ENCODE measurements at regions not wholly inside any gene's neighbourhood (a gene's known extent, or its start where the extent isn't known, plus 50 kb on each side); places are given as distances from the start of the nearest gene placed in this dataset.
A peak's percentile ranks its signal among the peaks of the same experiment; 100 is the strongest.

DNA sequence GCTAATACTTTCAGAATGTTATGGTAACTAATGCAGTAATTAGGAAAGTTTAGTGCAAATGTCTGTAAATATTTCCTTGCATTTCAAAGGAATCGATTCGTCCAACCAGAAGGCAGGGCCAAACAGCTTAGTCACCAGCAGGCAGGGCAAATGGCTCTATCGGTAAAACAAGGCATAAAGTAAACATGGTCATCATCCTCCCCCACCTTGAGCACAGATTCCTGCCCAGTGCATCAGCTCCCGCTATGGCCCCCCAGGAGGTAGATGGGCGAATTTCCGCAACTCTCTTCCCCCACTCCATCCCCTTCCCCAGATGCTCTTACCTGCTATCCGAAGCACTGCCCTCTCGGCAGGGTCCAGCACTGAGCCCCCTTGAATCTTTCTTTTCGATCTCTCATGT lies 103.8 kb upstream of the BEND6 start:
- no peaks in the 10 kb centered on the region for H3K9me3 ChIP-seq (ENCODE audit: control insufficient read depth in 4 of 4, low read length in 3 of 4)
- no peaks in the 10 kb centered on the region for H3K36me3 ChIP-seq (ENCODE audit: control insufficient read depth in 4 of 4, insufficient read depth in 3 of 4, low read depth in 1 of 4, low read length in 3 of 4)
- H3K27ac ChIP-seq (ENCODE audit: low read depth in 1 of 2, low read length in 2 of 2) = no peak overlapping the region
- TF ChIP-seq, protein P1, sequence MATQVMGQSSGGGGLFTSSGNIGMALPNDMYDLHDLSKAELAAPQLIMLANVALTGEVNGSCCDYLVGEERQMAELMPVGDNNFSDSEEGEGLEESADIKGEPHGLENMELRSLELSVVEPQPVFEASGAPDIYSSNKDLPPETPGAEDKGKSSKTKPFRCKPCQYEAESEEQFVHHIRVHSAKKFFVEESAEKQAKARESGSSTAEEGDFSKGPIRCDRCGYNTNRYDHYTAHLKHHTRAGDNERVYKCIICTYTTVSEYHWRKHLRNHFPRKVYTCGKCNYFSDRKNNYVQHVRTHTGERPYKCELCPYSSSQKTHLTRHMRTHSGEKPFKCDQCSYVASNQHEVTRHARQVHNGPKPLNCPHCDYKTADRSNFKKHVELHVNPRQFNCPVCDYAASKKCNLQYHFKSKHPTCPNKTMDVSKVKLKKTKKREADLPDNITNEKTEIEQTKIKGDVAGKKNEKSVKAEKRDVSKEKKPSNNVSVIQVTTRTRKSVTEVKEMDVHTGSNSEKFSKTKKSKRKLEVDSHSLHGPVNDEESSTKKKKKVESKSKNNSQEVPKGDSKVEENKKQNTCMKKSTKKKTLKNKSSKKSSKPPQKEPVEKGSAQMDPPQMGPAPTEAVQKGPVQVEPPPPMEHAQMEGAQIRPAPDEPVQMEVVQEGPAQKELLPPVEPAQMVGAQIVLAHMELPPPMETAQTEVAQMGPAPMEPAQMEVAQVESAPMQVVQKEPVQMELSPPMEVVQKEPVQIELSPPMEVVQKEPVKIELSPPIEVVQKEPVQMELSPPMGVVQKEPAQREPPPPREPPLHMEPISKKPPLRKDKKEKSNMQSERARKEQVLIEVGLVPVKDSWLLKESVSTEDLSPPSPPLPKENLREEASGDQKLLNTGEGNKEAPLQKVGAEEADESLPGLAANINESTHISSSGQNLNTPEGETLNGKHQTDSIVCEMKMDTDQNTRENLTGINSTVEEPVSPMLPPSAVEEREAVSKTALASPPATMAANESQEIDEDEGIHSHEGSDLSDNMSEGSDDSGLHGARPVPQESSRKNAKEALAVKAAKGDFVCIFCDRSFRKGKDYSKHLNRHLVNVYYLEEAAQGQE (IDR thresholded peaks at IDR 0.05) = no peak
- TF ChIP-seq GABPA (IDR thresholded peaks at IDR 0.05 in 1 of 2, conservative IDR thresholded peaks at IDR 0.05 in 1 of 2) (no peak), RXRA (IDR thresholded peaks at IDR 0.05) (no peak), SP1 (IDR thresholded peaks at IDR 0.05) (no peak), FOXA2 (IDR thresholded peaks at IDR 0.05) (no peak), YY1 (IDR thresholded peaks at IDR 0.05) (no peak), RAD21 (IDR thresholded peaks at IDR 0.05) (no peak), NR2F2 (IDR thresholded peaks at IDR 0.05) (no peak)
- TF ChIP-seq, protein P2, sequence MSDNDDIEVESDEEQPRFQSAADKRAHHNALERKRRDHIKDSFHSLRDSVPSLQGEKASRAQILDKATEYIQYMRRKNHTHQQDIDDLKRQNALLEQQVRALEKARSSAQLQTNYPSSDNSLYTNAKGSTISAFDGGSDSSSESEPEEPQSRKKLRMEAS (IDR thresholded peaks at IDR 0.05) = no peak
- TF ChIP-seq, protein P3, sequence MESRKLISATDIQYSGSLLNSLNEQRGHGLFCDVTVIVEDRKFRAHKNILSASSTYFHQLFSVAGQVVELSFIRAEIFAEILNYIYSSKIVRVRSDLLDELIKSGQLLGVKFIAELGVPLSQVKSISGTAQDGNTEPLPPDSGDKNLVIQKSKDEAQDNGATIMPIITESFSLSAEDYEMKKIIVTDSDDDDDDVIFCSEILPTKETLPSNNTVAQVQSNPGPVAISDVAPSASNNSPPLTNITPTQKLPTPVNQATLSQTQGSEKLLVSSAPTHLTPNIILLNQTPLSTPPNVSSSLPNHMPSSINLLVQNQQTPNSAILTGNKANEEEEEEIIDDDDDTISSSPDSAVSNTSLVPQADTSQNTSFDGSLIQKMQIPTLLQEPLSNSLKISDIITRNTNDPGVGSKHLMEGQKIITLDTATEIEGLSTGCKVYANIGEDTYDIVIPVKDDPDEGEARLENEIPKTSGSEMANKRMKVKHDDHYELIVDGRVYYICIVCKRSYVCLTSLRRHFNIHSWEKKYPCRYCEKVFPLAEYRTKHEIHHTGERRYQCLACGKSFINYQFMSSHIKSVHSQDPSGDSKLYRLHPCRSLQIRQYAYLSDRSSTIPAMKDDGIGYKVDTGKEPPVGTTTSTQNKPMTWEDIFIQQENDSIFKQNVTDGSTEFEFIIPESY (IDR thresholded peaks at IDR 0.05) = no peak
- TF ChIP-seq, protein P4, sequence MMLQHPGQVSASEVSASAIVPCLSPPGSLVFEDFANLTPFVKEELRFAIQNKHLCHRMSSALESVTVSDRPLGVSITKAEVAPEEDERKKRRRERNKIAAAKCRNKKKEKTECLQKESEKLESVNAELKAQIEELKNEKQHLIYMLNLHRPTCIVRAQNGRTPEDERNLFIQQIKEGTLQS (IDR thresholded peaks at IDR 0.05) = no peak
- DNase-seq (ENCODE audit: low spot score) = no peak
- peaks cover 0 to 11% (median 5%) of the 10 kb centered on the region in 4 donors for H3K4me1 ChIP-seq (ENCODE audit: control insufficient read depth in 4 of 4, insufficient read depth in 4 of 4, low read length in 3 of 4)
- 15% methylated on average over 9 of the region's 9 CpGs for WGBS
- no peak overlapping the region for H3K9ac ChIP-seq (ENCODE audit: low read depth in 1 of 2, low read length in 2 of 2)
- H3K27me3 ChIP-seq (ENCODE audit: control insufficient read depth in 4 of 4, insufficient read depth in 4 of 4, low read length in 3 of 4) = peaks cover 0 to 2% (median 0%) of the 10 kb centered on the region in 4 donors
- H3K4me3 ChIP-seq (ENCODE audit: low read depth in 1 of 3, low read length in 3 of 3) = peak overlapping the region in 1 of 3 donors; percentile 14

DNA sequence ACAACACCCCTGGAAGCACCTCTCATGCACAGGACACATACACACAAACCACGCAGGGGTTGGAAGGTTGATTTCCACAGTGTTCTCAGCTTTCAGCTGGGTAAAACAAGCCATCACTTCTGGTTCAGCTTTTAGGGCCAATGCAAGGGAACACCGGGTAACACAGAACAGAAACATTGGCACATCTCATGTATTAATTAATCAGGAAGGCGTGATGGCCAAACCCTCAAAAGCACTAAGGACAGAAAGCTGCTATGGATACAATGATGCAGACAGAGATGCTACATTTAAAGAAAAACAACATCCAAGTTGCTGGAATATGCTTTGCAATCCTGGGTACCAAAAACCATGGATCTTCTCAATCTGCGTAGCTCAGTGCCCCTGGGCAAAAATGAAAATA lies 104.3 kb upstream of the BEND6 start:
- H3K27ac ChIP-seq (ENCODE audit: low read depth in 1 of 2, low read length in 2 of 2) = no peak overlapping the region
- peaks cover 0 to 2% (median 0%) of the 10 kb centered on the region in 4 donors for H3K27me3 ChIP-seq (ENCODE audit: control insufficient read depth in 4 of 4, insufficient read depth in 4 of 4, low read length in 3 of 4)
- no peak for TF ChIP-seq RAD21 (IDR thresholded peaks at IDR 0.05)
- no peak for TF ChIP-seq NR2F2 (IDR thresholded peaks at IDR 0.05)
- no peak for TF ChIP-seq FOXA2 (IDR thresholded peaks at IDR 0.05)
- no peak for TF ChIP-seq RXRA (IDR thresholded peaks at IDR 0.05)
- no peak for TF ChIP-seq HNF4G (IDR thresholded peaks at IDR 0.05)
- no peak for DNase-seq (ENCODE audit: low spot score)
- no peaks in the 10 kb centered on the region for H3K9me3 ChIP-seq (ENCODE audit: control insufficient read depth in 4 of 4, low read length in 3 of 4)
- WGBS = 73% methylated on average over 4 of the region's 4 CpGs
- no peak overlapping the region for H3K4me3 ChIP-seq (ENCODE audit: low read depth in 1 of 3, low read length in 3 of 3)
- no peak overlapping the region for H3K9ac ChIP-seq (ENCODE audit: low read depth in 1 of 2, low read length in 2 of 2)
- no peaks in the 10 kb centered on the region for H3K36me3 ChIP-seq (ENCODE audit: control insufficient read depth in 4 of 4, insufficient read depth in 3 of 4, low read depth in 1 of 4, low read length in 3 of 4)
- peaks cover 0 to 11% (median 5%) of the 10 kb centered on the region in 4 donors for H3K4me1 ChIP-seq (ENCODE audit: control insufficient read depth in 4 of 4, insufficient read depth in 4 of 4, low read length in 3 of 4)

DNA sequence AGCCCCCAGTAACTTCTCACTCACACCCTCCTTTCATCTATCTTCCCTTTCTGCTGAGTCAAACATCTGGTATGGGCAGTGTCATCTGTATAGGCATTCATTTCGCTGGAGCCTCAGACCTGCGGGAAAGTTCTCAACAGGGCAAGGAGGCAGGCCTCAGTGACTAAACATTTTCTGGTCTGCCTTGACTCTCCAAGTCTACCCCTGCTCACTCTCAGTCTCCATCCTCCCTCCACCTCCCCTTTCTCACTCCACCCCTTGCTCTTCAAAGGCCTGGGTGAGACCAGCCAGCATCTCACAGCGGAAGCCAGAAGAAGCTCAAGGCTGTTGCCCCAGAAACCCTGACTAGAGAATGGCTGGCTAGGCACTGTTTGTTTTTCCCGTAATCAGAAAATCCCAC lies 105.0 kb upstream of the BEND6 start:
- Histone ChIP-seq H3K36me3 (ENCODE audit: control insufficient read depth in 4 of 4, insufficient read depth in 3 of 4, low read depth in 1 of 4, low read length in 3 of 4) (no peaks in the 10 kb centered on the region), H3K27me3 (ENCODE audit: control insufficient read depth in 4 of 4, insufficient read depth in 4 of 4, low read length in 3 of 4) (peaks cover 0 to 2% (median 0%) of the 10 kb centered on the region in 4 donors), H3K27ac (ENCODE audit: low read depth in 1 of 2, low read length in 2 of 2) (no peak overlapping the region), H3K4me3 (ENCODE audit: low read depth in 1 of 3, low read length in 3 of 3) (no peak overlapping the region), H3K4me1 (ENCODE audit: control insufficient read depth in 4 of 4, insufficient read depth in 4 of 4, low read length in 3 of 4) (peaks cover 0 to 11% (median 5%) of the 10 kb centered on the region in 4 donors), H3K9me3 (ENCODE audit: control insufficient read depth in 4 of 4, low read length in 3 of 4) (no peaks in the 10 kb centered on the region), H3K9ac (ENCODE audit: low read depth in 1 of 2, low read length in 2 of 2) (no peak overlapping the region)
- no peak for DNase-seq (ENCODE audit: low spot score)
- WGBS = 84% methylated on average over 4 of the region's 4 CpGs
- TF ChIP-seq, protein P2 (IDR thresholded peaks at IDR 0.05) = no peak
- TF ChIP-seq YY1 (IDR thresholded peaks at IDR 0.05) (no peak), HNF4A (conservative IDR thresholded peaks at IDR 0.05) (no peak), NR2F2 (IDR thresholded peaks at IDR 0.05) (no peak)
